K562 (cell line): ENCODE measurements at regions not wholly inside any gene's neighbourhood (a gene's known extent, or its start where the extent isn't known, plus 50 kb on each side); places are given as distances from the start of the nearest gene placed in this dataset.

Experiments used
- ATAC-seq: fragments of 200-7000 bp; cut with Tn5 transposase; 3 replicates; pipeline ENCODE4 v1.9.1; 2020; ENCODE audit warnings: moderate library complexity
- BruUV-seq: library from RNA; stranded (reverse); fragments of 400-500 nt; replicated peaks from 2 replicates; lab custom pipeline; 2021; lab: Mats Ljungman, UMichigan
- CTCF ChIA-PET: fragments of 300-600 bp; formaldehyde crosslinking; extraction: SDS; loops from one replicate; lab custom pipeline; 2021; ENCODE audit warnings: low intra/inter-chr PET ratio; lab: Yijun Ruan, JAX
- POLR2A ChIA-PET: fragments of 300-600, 350-650 bp; sonication (Branson Sonifier 250); formaldehyde crosslinking; extraction: SDS; loops from one replicate; lab custom pipeline; 2021; ENCODE audit warnings: antibody characterized with exemption, inconsistent platforms; lab: Yijun Ruan, JAX
- DNase-seq, 4 experiments: peaks; one replicate each; pipeline versions ENCODE4 v3.0.0 to v3.0.0-alpha.2; 2011 to 2018; ENCODE audit warnings: low spot score in 3 of 4, mixed read lengths in 3 of 4; ENCODE audit errors: extremely low read depth in 1 of 4
- FAIRE-seq: peaks from 2 replicates; lab custom pipeline; 2011; peaks lifted over from hg19 to GRCh38; lab: Jason Lieb, UNC
- H2AFZ ChIP-seq: 2 replicates; pipeline ENCODE4 v1.6.0; 2011; ENCODE audit warnings: low read depth, low read length, control low read depth, inconsistent platforms
- H3K27ac ChIP-seq: fragments of 200-600 bp; 3 replicates; pipeline ENCODE4 v1.8.0; 2011; ENCODE audit warnings: low read depth, mild to moderate bottlenecking, control low read depth, inconsistent platforms, low read length, moderate library complexity, mixed read lengths; ENCODE audit errors: extremely low read depth
- H3K27me3 ChIP-seq, 2 experiments: fragments of 300-600 bp in 1 of 2; 2 replicates in 1 of 2; 3 replicates in 1 of 2; pipeline versions ENCODE4 v1.6.0 to v1.8.0; 2011; ENCODE audit warnings: inconsistent platforms in 2 of 2, low read length in 2 of 2, mild to moderate bottlenecking in 1 of 2, mixed read lengths in 1 of 2, moderate library complexity in 1 of 2; ENCODE audit not compliant: control insufficient read depth in 2 of 2, insufficient read depth in 2 of 2
- H3K36me3 ChIP-seq: fragments of 300-600 bp; 3 replicates; pipeline ENCODE4 v1.8.0; 2011; ENCODE audit warnings: mild to moderate bottlenecking, low read length, inconsistent platforms; ENCODE audit not compliant: control insufficient read depth, insufficient read depth
- H3K4me1 ChIP-seq, 2 experiments: fragments of 200-600 bp in 1 of 2; replicated peaks in 1 of 2; 2 replicates in 1 of 2; 3 replicates in 1 of 2; pipeline versions ENCODE4 v1.5.1 to v1.8.0; 2011; ENCODE audit warnings: inconsistent platforms in 2 of 2, low read length in 2 of 2, mild to moderate bottlenecking in 1 of 2, mixed read lengths in 1 of 2, moderate library complexity in 1 of 2; ENCODE audit not compliant: control insufficient read depth in 2 of 2, insufficient read depth in 2 of 2
- H3K4me2 ChIP-seq: 2 replicates; pipeline ENCODE4 v1.6.1; 2011; ENCODE audit warnings: low read length, control low read depth, inconsistent platforms, mixed read lengths; ENCODE audit not compliant: insufficient read depth
- H3K4me3 ChIP-seq: fragments of 200-600 bp; sonication (generic), shearing (Covaris generic); 2 replicates; pipeline ENCODE4 v1.5.1; 2016; ENCODE audit warnings: control low read depth, inconsistent platforms
- H3K79me2 ChIP-seq: fragments of 200-600 bp; 3 replicates; pipeline ENCODE4 v1.8.0; 2011; ENCODE audit warnings: low read length, inconsistent platforms; ENCODE audit not compliant: control insufficient read depth, insufficient read depth
- H3K9ac ChIP-seq, 2 experiments: 2 replicates each; pipeline versions ENCODE4 v1.6.0 to v1.6.1; 2011; ENCODE audit warnings: low read depth in 2 of 2, low read length in 2 of 2, control low read depth in 1 of 2, inconsistent platforms in 1 of 2, mild to moderate bottlenecking in 1 of 2, mixed read lengths in 1 of 2; ENCODE audit not compliant: insufficient read depth in 1 of 2
- H3K9me1 ChIP-seq: one replicate; pipeline ENCODE4 v1.6.0; 2011; ENCODE audit warnings: inconsistent platforms, mild to moderate bottlenecking, low read length, moderate library complexity; ENCODE audit not compliant: control insufficient read depth, insufficient read depth
- H3K9me3 ChIP-seq: replicated peaks from 2 replicates; pipeline ENCODE4 v1.5.1; 2011; ENCODE audit warnings: low read depth, low read length, inconsistent platforms; ENCODE audit not compliant: control insufficient read depth, insufficient read depth
- H4K20me1 ChIP-seq: replicated peaks from 2 replicates; pipeline ENCODE4 v1.6.1; 2011; ENCODE audit warnings: low read length, inconsistent platforms, mixed read lengths; ENCODE audit not compliant: control insufficient read depth, insufficient read depth
- BCLAF1 ChIP-seq, 2 experiments: fragments of 450-650 bp in 1 of 2; IDR thresholded peaks; 2 replicates each; pipeline ENCODE4 v1.6.1; 2011 to 2017; ENCODE audit warnings: low read depth in 2 of 2, antibody characterized with exemption in 1 of 2, borderline replicate concordance in 1 of 2, low read length in 1 of 2, mild to moderate bottlenecking in 1 of 2, mixed read lengths in 1 of 2; ENCODE audit not compliant: control insufficient read depth in 1 of 2
- EWSR1 ChIP-seq: fragments of 450-650 bp; IDR thresholded peaks from 2 replicates; pipeline ENCODE4 v1.6.1; 2018; ENCODE audit warnings: borderline replicate concordance, mild to moderate bottlenecking, low read depth, moderate library complexity; ENCODE audit not compliant: partially characterized antibody
- HOXB6 ChIP-seq: fragments of 250-450 bp; sonication (Bioruptor Pico); IDR thresholded peaks from 2 replicates; pipeline ENCODE4 v1.5.1; 2022; ENCODE audit warnings: mild to moderate bottlenecking, borderline replicate concordance
- IRF1 ChIP-seq: sonication (generic); formaldehyde crosslinking; IDR thresholded peaks from 2 replicates; pipeline ENCODE4 v1.8.0; 2022; ENCODE audit warnings: missing genetic modification reagents, mild to moderate bottlenecking, borderline replicate concordance
- MED1 ChIP-seq: sonication (generic); formaldehyde crosslinking; IDR thresholded peaks from 2 replicates; pipeline ENCODE4 v1.8.1; 2023; ENCODE audit warnings: missing genetic modification reagents, borderline replicate concordance
- MYNN ChIP-seq, 2 experiments: sonication (generic); formaldehyde crosslinking in 1 of 2; IDR thresholded peaks; 2 replicates each; pipeline versions ENCODE4 v1.5.0 to v1.6.1; 2016 to 2020; ENCODE audit warnings: antibody characterized with exemption in 1 of 2, missing genetic modification reagents in 1 of 2
- NEUROD1 ChIP-seq: fragments of 150-350 bp; IDR thresholded peaks from 2 replicates; pipeline ENCODE4 v1.6.1; 2014; ENCODE audit warnings: borderline replicate concordance, low read length, low read depth; ENCODE audit not compliant: partially characterized antibody
- ZBED1 ChIP-seq: IDR thresholded peaks from 2 replicates; pipeline ENCODE4 v1.6.1; 2014
- ZC3H8 ChIP-seq: fragments of 450-650 bp; IDR thresholded peaks from 2 replicates; pipeline ENCODE4 v1.6.1; 2017
- ZNF586 ChIP-seq: fragments of 450-650 bp; formaldehyde crosslinking; conservative IDR thresholded peaks from 2 replicates; pipeline ENCODE4 v1.4.0; 2020; ENCODE audit warnings: mild to moderate bottlenecking, moderate library complexity
- WGBS: fragments of 100-300 bp; shearing (Covaris generic); methylation state at CpG from one replicate; pipeline ENCODE4 v1.1.6; 2016; ENCODE audit warnings: low coverage, mixed read lengths; ENCODE audit not compliant: insufficient coverage; ENCODE audit errors: missing lambda C conversion rate; 5-methylcytosine and 5-hydroxymethylcytosine counted together
- in situ Hi-C: fragments of 300-500 bp; cut with MboI; formaldehyde crosslinking; loops from 4 replicates; pipeline ENCODE4 v1.15.0; 2018; ENCODE audit warnings: inconsistent platforms, mixed read lengths
- intact Hi-C: fragments of 100-400 bp; cut with micrococcal nuclease; formaldehyde crosslinking; loops from 2 replicates; pipeline ENCODE4 v1.14.2; 2022
- TF ChIP-seq, protein P1 (sequence below): fragments of 250-450 bp; sonication (Bioruptor Pico); IDR thresholded peaks from 2 replicates; pipeline ENCODE4 v1.4.0; 2020
- TF ChIP-seq, protein P2 (sequence below), 2 experiments: IDR thresholded peaks in 1 of 2; conservative IDR thresholded peaks in 1 of 2; 2 replicates each; pipeline ENCODE4 v1.6.1; 2016; ENCODE audit warnings: low read depth in 2 of 2, mild to moderate bottlenecking in 1 of 2, missing compliant biosample characterization in 1 of 2, missing genetic modification characterization in 1 of 2, moderate library complexity in 1 of 2

- no peak for TF ChIP-seq ZNF586 (CRISPR knock-in tag)
These were observed 126.7 kb downstream of the FOXD2 start (continued) for GRCh38 chr1:47564570-47564969.

- H3K36me3 ChIP-seq, result no peaks in the 10 kb centered on the region
- WGBS, result 0% methylated on average over 2 of the region's 2 CpGs
- H3K79me2 ChIP-seq, result no peaks in the 10 kb centered on the region
- no peak overlapping the region for H2AFZ ChIP-seq
- in situ Hi-C loops (no loop called here), intact Hi-C loops (no loop called here)
- DNase-seq, result no peak
- no peaks in the 10 kb centered on the region for H3K9me3 ChIP-seq
- no peak for ATAC-seq
- H3K9ac ChIP-seq, result no peak overlapping the region
- ChIA-PET CTCF (no interaction called here), POLR2A (no interaction called here)
- no peak for FAIRE-seq
- no peak overlapping the region for H3K4me3 ChIP-seq
- no peak overlapping the region for H3K4me2 ChIP-seq
- H3K27me3 ChIP-seq, result peaks cover 11 to 40% of the 10 kb centered on the region in 2 experiments
- no peak overlapping the region for H3K27ac ChIP-seq
- no peaks in the 10 kb centered on the region for H3K9me1 ChIP-seq
- BruUV-seq, result no TSS peak
- H3K4me1 ChIP-seq, result no peaks in the 10 kb centered on the region
- H4K20me1 ChIP-seq, result peaks cover 6% of the 10 kb centered on the region; the same call in 1 of the 2 replicates
- TF ChIP-seq, protein P1, sequence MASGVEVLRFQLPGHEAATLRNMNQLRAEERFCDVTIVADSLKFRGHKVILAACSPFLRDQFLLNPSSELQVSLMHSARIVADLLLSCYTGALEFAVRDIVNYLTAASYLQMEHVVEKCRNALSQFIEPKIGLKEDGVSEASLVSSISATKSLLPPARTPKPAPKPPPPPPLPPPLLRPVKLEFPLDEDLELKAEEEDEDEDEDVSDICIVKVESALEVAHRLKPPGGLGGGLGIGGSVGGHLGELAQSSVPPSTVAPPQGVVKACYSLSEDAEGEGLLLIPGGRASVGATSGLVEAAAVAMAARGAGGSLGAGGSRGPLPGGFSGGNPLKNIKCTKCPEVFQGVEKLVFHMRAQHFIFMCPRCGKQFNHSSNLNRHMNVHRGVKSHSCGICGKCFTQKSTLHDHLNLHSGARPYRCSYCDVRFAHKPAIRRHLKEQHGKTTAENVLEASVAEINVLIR (CRISPR knock-in tag), result no peak
- no peak for TF ChIP-seq NEUROD1
- TF ChIP-seq HOXB6 (CRISPR knock-in tag), result no peak
- TF ChIP-seq BCLAF1 (IDR thresholded peaks at IDR 0.05; ENCODE audit: borderline replicate concordance in 1 of 2, control insufficient read depth in 1 of 2, low read depth in 2 of 2, low read length in 1 of 2), result no peak
- no peak for TF ChIP-seq ZC3H8
- TF ChIP-seq, protein P2, sequence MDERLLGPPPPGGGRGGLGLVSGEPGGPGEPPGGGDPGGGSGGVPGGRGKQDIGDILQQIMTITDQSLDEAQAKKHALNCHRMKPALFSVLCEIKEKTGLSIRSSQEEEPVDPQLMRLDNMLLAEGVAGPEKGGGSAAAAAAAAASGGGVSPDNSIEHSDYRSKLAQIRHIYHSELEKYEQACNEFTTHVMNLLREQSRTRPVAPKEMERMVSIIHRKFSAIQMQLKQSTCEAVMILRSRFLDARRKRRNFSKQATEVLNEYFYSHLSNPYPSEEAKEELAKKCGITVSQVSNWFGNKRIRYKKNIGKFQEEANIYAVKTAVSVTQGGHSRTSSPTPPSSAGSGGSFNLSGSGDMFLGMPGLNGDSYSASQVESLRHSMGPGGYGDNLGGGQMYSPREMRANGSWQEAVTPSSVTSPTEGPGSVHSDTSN (CRISPR knock-in tag; IDR thresholded peaks at IDR 0.05; ENCODE audit: low read depth), result no peak
- TF ChIP-seq, protein P2 (tag; conservative IDR thresholded peaks at IDR 0.05; ENCODE audit: low read depth), result no peak
- no peak for TF ChIP-seq ZBED1
- TF ChIP-seq IRF1, result no peak
- TF ChIP-seq MED1, result no peak
- TF ChIP-seq EWSR1, result no peak
- no peak for TF ChIP-seq MYNN (IDR thresholded peaks at IDR 0.05)
- TF ChIP-seq MYNN (CRISPR knock-in tag; IDR thresholded peaks at IDR 0.05), result no peak
These were observed 127.2 kb downstream of the FOXD2 start for GRCh38 chr1:47565092-47565491.
